ENCODE measurements at regions not wholly inside any gene's neighbourhood (a gene's known extent, or its start where the extent isn't known, plus 50 kb on each side); places are given as distances from the start of the nearest gene placed in this dataset.

GRCh38 chr18:45280481-45281276, 334.6 kb upstream of the SLC14A2 start:
- Histone ChIP-seq H3K27me3 (ENCODE audit: insufficient read depth, poor library complexity, severe bottlenecking) (no peaks in the 10 kb centered on the region), H3K4me3 (ENCODE audit: severe bottlenecking) (no peak overlapping the region), H3K36me3 (ENCODE audit: low read depth) (no peaks in the 10 kb centered on the region), H3K9me3 (ENCODE audit: severe bottlenecking) (no peaks in the 10 kb centered on the region), H3K4me1 (ENCODE audit: insufficient read depth, poor library complexity, severe bottlenecking) (no peaks in the 10 kb centered on the region), H3K27ac (ENCODE audit: poor library complexity, severe bottlenecking) (no peak overlapping the region)
- ATAC-seq (ENCODE audit: low read depth), result no peak
- no peak for TF ChIP-seq CTCF (IDR thresholded peaks at IDR 0.05; ENCODE audit: poor library complexity, severe bottlenecking)
- no peak for DNase-seq (ENCODE audit: low spot score)

- ATAC-seq (ENCODE audit: low read depth) (no peak), DNase-seq (ENCODE audit: low spot score) (no peak)
Measured at GRCh38 chr18:45282101-45282812, 333.0 kb upstream of the SLC14A2 start.

GRCh38 chr18:45284174-45284573, 331.1 kb upstream of the SLC14A2 start:
- Histone ChIP-seq H3K9me3 (ENCODE audit: severe bottlenecking) (no peaks in the 10 kb centered on the region), H3K27me3 (ENCODE audit: insufficient read depth, poor library complexity, severe bottlenecking) (no peaks in the 10 kb centered on the region), H3K36me3 (ENCODE audit: low read depth) (no peaks in the 10 kb centered on the region), H3K27ac (ENCODE audit: poor library complexity, severe bottlenecking) (no peak overlapping the region), H3K4me1 (ENCODE audit: insufficient read depth, poor library complexity, severe bottlenecking) (no peaks in the 10 kb centered on the region), H3K4me3 (ENCODE audit: severe bottlenecking) (no peak overlapping the region)
- ATAC-seq (ENCODE audit: low read depth) (no peak), DNase-seq (ENCODE audit: low spot score) (no peak)
- TF ChIP-seq CTCF (IDR thresholded peaks at IDR 0.05; ENCODE audit: poor library complexity, severe bottlenecking), result no peak

More at GRCh38 chr18:45282101-45282812, 333.0 kb upstream of the SLC14A2 start:
- no peak overlapping the region for H3K27ac ChIP-seq (ENCODE audit: poor library complexity, severe bottlenecking)
- H3K4me3 ChIP-seq (ENCODE audit: severe bottlenecking), result no peak overlapping the region
- no peaks in the 10 kb centered on the region for H3K27me3 ChIP-seq (ENCODE audit: insufficient read depth, poor library complexity, severe bottlenecking)
- TF ChIP-seq CTCF (IDR thresholded peaks at IDR 0.05; ENCODE audit: poor library complexity, severe bottlenecking), result no peak
- no peaks in the 10 kb centered on the region for H3K4me1 ChIP-seq (ENCODE audit: insufficient read depth, poor library complexity, severe bottlenecking)
- H3K9me3 ChIP-seq (ENCODE audit: severe bottlenecking), result no peaks in the 10 kb centered on the region
- no peaks in the 10 kb centered on the region for H3K36me3 ChIP-seq (ENCODE audit: low read depth)

GRCh38 chr18:45284851-45285250, 330.4 kb upstream of the SLC14A2 start:
- no peaks in the 10 kb centered on the region for H3K9me3 ChIP-seq (ENCODE audit: severe bottlenecking)
- H3K4me1 ChIP-seq (ENCODE audit: insufficient read depth, poor library complexity, severe bottlenecking), result no peaks in the 10 kb centered on the region
- ATAC-seq (ENCODE audit: low read depth) (no peak), DNase-seq (ENCODE audit: low spot score) (no peak)
- no peak overlapping the region for H3K27ac ChIP-seq (ENCODE audit: poor library complexity, severe bottlenecking)
- no peak for TF ChIP-seq CTCF (IDR thresholded peaks at IDR 0.05; ENCODE audit: poor library complexity, severe bottlenecking)
- H3K36me3 ChIP-seq (ENCODE audit: low read depth), result no peaks in the 10 kb centered on the region
- H3K4me3 ChIP-seq (ENCODE audit: severe bottlenecking), result no peak overlapping the region
- no peaks in the 10 kb centered on the region for H3K27me3 ChIP-seq (ENCODE audit: insufficient read depth, poor library complexity, severe bottlenecking)

GRCh38 chr18:45285251-45285650, 330.0 kb upstream of the SLC14A2 start:
- Histone ChIP-seq H3K4me3 (ENCODE audit: severe bottlenecking) (no peak overlapping the region), H3K36me3 (ENCODE audit: low read depth) (no peaks in the 10 kb centered on the region), H3K27me3 (ENCODE audit: insufficient read depth, poor library complexity, severe bottlenecking) (no peaks in the 10 kb centered on the region), H3K27ac (ENCODE audit: poor library complexity, severe bottlenecking) (no peak overlapping the region), H3K4me1 (ENCODE audit: insufficient read depth, poor library complexity, severe bottlenecking) (no peaks in the 10 kb centered on the region), H3K9me3 (ENCODE audit: severe bottlenecking) (no peaks in the 10 kb centered on the region)
- DNase-seq (ENCODE audit: low spot score) (no peak), ATAC-seq (ENCODE audit: low read depth) (no peak)
- TF ChIP-seq CTCF (IDR thresholded peaks at IDR 0.05; ENCODE audit: poor library complexity, severe bottlenecking), result no peak
